Thyroid gland (tissue), 4 donors: ENCODE measurements at regions not wholly inside any gene's neighbourhood (a gene's known extent, or its start where the extent isn't known, plus 50 kb on each side); places are given as distances from the start of the nearest gene placed in this dataset.

ENCODE experiments used
- DNase-seq, 2 donors: peaks; one replicate each; pipeline ENCODE4 v3.0.0-alpha.2; 2019
- H3K27ac ChIP-seq, 3 donors: fragments of 200-600 bp; sonication (generic); 1 replicate in 2 of 3; 2 replicates in 1 of 3; pipeline ENCODE4 v1.5.1; 2016 to 2019; ENCODE audit warnings: mild to moderate bottlenecking in 1 of 3, moderate library complexity in 1 of 3
- H3K27me3 ChIP-seq: fragments of 200-600 bp; sonication (generic); one replicate; pipeline ENCODE4 v1.5.1; 2019
- H3K36me3 ChIP-seq, 2 donors: fragments of 200-600 bp; sonication (generic); one replicate each; pipeline ENCODE4 v1.5.1; 2016 to 2019
- H3K4me1 ChIP-seq, 2 donors: fragments of 200-600 bp; sonication (generic); one replicate each; pipeline ENCODE4 v1.5.1; 2017 to 2019
- H3K4me3 ChIP-seq, 3 donors: fragments of 200-600 bp; sonication (generic); replicated peaks in 1 of 3; 1 replicate in 2 of 3; 2 replicates in 1 of 3; pipeline ENCODE4 v1.5.1; 2016; ENCODE audit warnings: mild to moderate bottlenecking in 1 of 3
- H3K9me3 ChIP-seq: fragments of 200-600 bp; sonication (generic); one replicate; pipeline ENCODE4 v1.5.1; 2017
- CTCF ChIP-seq, 6 experiments: fragments of 200-600 bp in 3 of 6; fragments of 450-650 bp in 3 of 6; sonication (generic) in 3 of 6; IDR thresholded peaks; one replicate each; pipeline ENCODE4 v1.5.1; 2016 to 2019; ENCODE audit warnings: antibody characterized with exemption in 6 of 6, mild to moderate bottlenecking in 2 of 6, inconsistent platforms in 1 of 6, moderate library complexity in 1 of 6
- POLR2A ChIP-seq, 2 donors: fragments of 450-650 bp; IDR thresholded peaks; one replicate each; pipeline ENCODE4 v1.6.1; 2017; ENCODE audit warnings: antibody characterized with exemption in 2 of 2, mild to moderate bottlenecking in 2 of 2, moderate library complexity in 1 of 2
- WGBS, 2 donors: methylation state at CpG; one replicate each; pipeline ENCODE4 v1.1.5; 2017; 5-methylcytosine and 5-hydroxymethylcytosine counted together
- intact Hi-C: fragments of 100-400 bp; cut with DNase I; formaldehyde crosslinking; loops from one replicate; pipeline ENCODE4 v1.15.1; 2023

GRCh38 chr1:48099072-48099773 is 102.0 kb upstream of the TRABD2B start:
- WGBS, 2 donors: 38 to 52% methylated on average over 10 of the region's 10 CpGs
- H3K9me3 ChIP-seq: no peaks in the 10 kb centered on the region
- no peak overlapping the region for H3K4me3 ChIP-seq
- TF ChIP-seq CTCF (IDR thresholded peaks at IDR 0.05): no peak
- no peak for TF ChIP-seq POLR2A (IDR thresholded peaks at IDR 0.05)
- no peaks in the 10 kb centered on the region for H3K27me3 ChIP-seq
- no peaks in the 10 kb centered on the region for H3K4me1 ChIP-seq
- no peaks in the 10 kb centered on the region for H3K36me3 ChIP-seq
- intact Hi-C loops: no loop called here
- H3K27ac ChIP-seq: no peak overlapping the region
- no peak for DNase-seq

- intact Hi-C loops: no loop called here
- Histone ChIP-seq H3K36me3 (no peaks in the 10 kb centered on the region), H3K4me1 (no peaks in the 10 kb centered on the region), H3K27me3 (no peaks in the 10 kb centered on the region), H3K9me3 (no peaks in the 10 kb centered on the region), H3K4me3 (no peak overlapping the region), H3K27ac (no peak overlapping the region)
- 37 to 38% methylated on average over 23 to 24 of the region's 24 CpGs for whole genome bisulfite sequencing, 2 donors
- TF ChIP-seq CTCF (IDR thresholded peaks at IDR 0.05): peak; percentile 69 to 92 (median 82)
- no peak for TF ChIP-seq POLR2A (IDR thresholded peaks at IDR 0.05)
- peak; percentile 85 to 88 for DNase-seq
These were observed 96.7 kb upstream of the TRABD2B start for GRCh38 chr1:48093696-48094528.

DNA sequence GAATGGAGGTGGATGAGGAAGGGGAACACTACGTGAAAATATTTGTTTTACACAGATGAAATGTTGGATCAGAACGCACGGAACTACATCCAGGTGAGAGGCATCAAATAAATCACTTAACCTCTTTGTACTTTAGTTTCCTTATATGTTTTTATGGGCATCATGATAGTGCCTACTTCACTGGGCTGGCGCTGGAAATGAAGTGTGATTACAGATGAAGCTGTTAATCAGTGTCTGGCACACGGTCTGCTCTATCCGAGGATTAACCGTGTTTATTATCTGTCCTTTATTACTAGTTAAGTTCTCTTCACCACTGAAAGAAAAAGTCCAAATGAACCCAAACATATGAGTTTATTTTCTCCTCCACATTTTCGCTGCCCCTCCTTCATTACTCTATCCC is 96.0 kb upstream of the TRABD2B start:
- Histone ChIP-seq H3K4me3 (no peak overlapping the region), H3K27me3 (no peaks in the 10 kb centered on the region), H3K36me3 (no peaks in the 10 kb centered on the region), H3K9me3 (no peaks in the 10 kb centered on the region), H3K4me1 (no peaks in the 10 kb centered on the region), H3K27ac (no peak overlapping the region)
- DNase-seq: no peak
- 59 to 63% methylated on average over 8 of the region's 8 CpGs for WGBS, 2 donors
- intact Hi-C loops: no loop called here
- no peak for TF ChIP-seq POLR2A (IDR thresholded peaks at IDR 0.05)
- no peak for TF ChIP-seq CTCF (IDR thresholded peaks at IDR 0.05)

GRCh38 chr1:48092401-48092800 is 95.2 kb upstream of the TRABD2B start:
- H3K4me3 ChIP-seq: no peak overlapping the region
- H3K9me3 ChIP-seq: no peaks in the 10 kb centered on the region
- no peak for TF ChIP-seq POLR2A (IDR thresholded peaks at IDR 0.05)
- no peak for TF ChIP-seq CTCF (IDR thresholded peaks at IDR 0.05)
- intact Hi-C loops: no loop called here
- no peaks in the 10 kb centered on the region for H3K4me1 ChIP-seq
- H3K36me3 ChIP-seq: no peaks in the 10 kb centered on the region
- WGBS, 2 donors: 60 to 66% methylated on average over 7 of the region's 7 CpGs
- DNase-seq: no peak
- no peak overlapping the region for H3K27ac ChIP-seq
- H3K27me3 ChIP-seq: no peaks in the 10 kb centered on the region

- DNase-seq: no peak
These were observed 92.2 kb upstream of the TRABD2B start for GRCh38 chr1:48089356-48089891.

More at GRCh38 chr1:48089356-48089891, 92.2 kb upstream of the TRABD2B start:
- Histone ChIP-seq H3K4me3 (no peak overlapping the region), H3K4me1 (no peaks in the 10 kb centered on the region), H3K9me3 (no peaks in the 10 kb centered on the region), H3K27me3 (no peaks in the 10 kb centered on the region), H3K27ac (no peak overlapping the region), H3K36me3 (no peaks in the 10 kb centered on the region)
- WGBS, 2 donors: 91 to 94% methylated on average over 25 to 26 of the region's 26 CpGs
- no peak for TF ChIP-seq CTCF (IDR thresholded peaks at IDR 0.05)
- TF ChIP-seq POLR2A (IDR thresholded peaks at IDR 0.05): no peak
- intact Hi-C loops: no loop called here
